SU-DHL-6 (cell line): ENCODE measurements at regions not wholly inside any gene's neighbourhood (a gene's known extent, or its start where the extent isn't known, plus 50 kb on each side); places are given as distances from the start of the nearest gene placed in this dataset.

Experiments used
- H2AFZ ChIP-seq: fragments of 200-600 bp; sonication (generic); 2 replicates; pipeline ENCODE4 v1.6.1; 2014; ENCODE audit warnings: low read depth, mild to moderate bottlenecking, moderate library complexity, mixed read lengths, antibody characterized with exemption, low read length; ENCODE audit not compliant: severe bottlenecking
- H3F3A ChIP-seq: fragments of 200-600 bp; shearing (Covaris generic); 2 replicates; pipeline ENCODE4 v1.6.0; 2016; ENCODE audit warnings: antibody characterized with exemption, mild to moderate bottlenecking; ENCODE audit not compliant: insufficient read depth
- H3K27ac ChIP-seq: fragments of 200-600 bp; sonication (generic); 2 replicates; pipeline ENCODE4 v1.5.1; 2016; ENCODE audit warnings: low read depth, mild to moderate bottlenecking, low read length, moderate library complexity, mixed read lengths
- H3K27me3 ChIP-seq: fragments of 200-600 bp; sonication (generic), shearing (Covaris generic); 2 replicates; pipeline ENCODE4 v1.6.0; 2014; ENCODE audit warnings: mild to moderate bottlenecking, low read length
- H3K36me3 ChIP-seq: fragments of 200-600 bp; sonication (generic); 2 replicates; pipeline ENCODE4 v1.6.1; 2014; ENCODE audit warnings: mild to moderate bottlenecking, low read length, mixed read lengths
- H3K4me2 ChIP-seq: fragments of 300-600, 200-600 bp; shearing (Covaris generic), sonication (generic); 2 replicates; pipeline ENCODE4 v1.6.0; 2014; ENCODE audit warnings: low read length, low read depth, mild to moderate bottlenecking; ENCODE audit not compliant: poor library complexity, severe bottlenecking
- H3K4me3 ChIP-seq: fragments of 200-600 bp; sonication (generic); 2 replicates; pipeline ENCODE4 v1.5.1; 2014; ENCODE audit warnings: antibody characterized with exemption, low read length, mild to moderate bottlenecking, mixed read lengths; ENCODE audit not compliant: insufficient read depth, poor library complexity, severe bottlenecking
- H3K79me2 ChIP-seq: fragments of 200-600 bp; sonication (generic); 2 replicates; pipeline ENCODE4 v1.6.1; 2014; ENCODE audit warnings: mild to moderate bottlenecking, low read length, moderate library complexity; ENCODE audit not compliant: insufficient read depth
- H3K9ac ChIP-seq: fragments of 200-600 bp; sonication (generic); 2 replicates; pipeline ENCODE4 v1.7.0; 2014; ENCODE audit warnings: mild to moderate bottlenecking, low read length
- H3K9me2 ChIP-seq: fragments of 200-600 bp; sonication (generic); replicated peaks from 2 replicates; pipeline ENCODE4 v1.6.1; 2014; ENCODE audit warnings: low read length; ENCODE audit not compliant: insufficient read depth
- H3K9me3 ChIP-seq: fragments of 200-600 bp; sonication (generic); 2 replicates; pipeline ENCODE4 v1.6.1; 2014; ENCODE audit warnings: low read length, mixed read lengths; ENCODE audit not compliant: insufficient read depth
- H4K20me1 ChIP-seq: fragments of 200-600 bp; sonication (generic); 2 replicates; pipeline ENCODE4 v1.6.1; 2014; ENCODE audit warnings: low read depth, mild to moderate bottlenecking, antibody characterized with exemption, low read length, moderate library complexity, mixed read lengths
- CTCF ChIP-seq: fragments of 200-600 bp; sonication (generic); IDR thresholded peaks from one replicate; pipeline ENCODE4 v1.5.1; 2017; ENCODE audit warnings: antibody characterized with exemption, mild to moderate bottlenecking, low read length, moderate library complexity; ENCODE audit not compliant: insufficient read depth, poor library complexity, severe bottlenecking
- EZH2phosphoT487 ChIP-seq: fragments of 200-600 bp; sonication (generic), shearing (Covaris generic); conservative IDR thresholded peaks from 2 replicates; pipeline ENCODE4 v1.6.1; 2018; ENCODE audit warnings: mild to moderate bottlenecking, antibody characterized with exemption, low read length, moderate library complexity, mixed read lengths

- Histone ChIP-seq H3F3A (no peaks in the 10 kb centered on the region), H3K4me2 (no peak overlapping the region), H3K9me2 (no peaks in the 10 kb centered on the region), H3K27me3 (no peaks in the 10 kb centered on the region), H3K79me2 (no peaks in the 10 kb centered on the region), H3K9ac (no peak overlapping the region), H3K27ac (no peak overlapping the region), H3K9me3 (no peaks in the 10 kb centered on the region), H4K20me1 (no peaks in the 10 kb centered on the region), H2AFZ (no peak overlapping the region), H3K36me3 (no peaks in the 10 kb centered on the region), H3K4me3 (no peak overlapping the region)
- TF ChIP-seq CTCF (no peak), EZH2phosphoT487 (no peak)
Measured at GRCh38 chr17:33514369-33514768, 221.3 kb upstream of the ASIC2 start.

GRCh38 chr17:33515974-33516373, 222.9 kb upstream of the ASIC2 start:
- Histone ChIP-seq H4K20me1 (no peaks in the 10 kb centered on the region), H3F3A (no peaks in the 10 kb centered on the region), H3K9me3 (no peaks in the 10 kb centered on the region), H2AFZ (no peak overlapping the region), H3K36me3 (no peaks in the 10 kb centered on the region), H3K9me2 (no peaks in the 10 kb centered on the region), H3K4me3 (no peak overlapping the region), H3K4me2 (no peak overlapping the region), H3K27ac (no peak overlapping the region), H3K9ac (no peak overlapping the region), H3K79me2 (no peaks in the 10 kb centered on the region), H3K27me3 (no peaks in the 10 kb centered on the region)
- TF ChIP-seq EZH2phosphoT487 (no peak), CTCF (no peak)

- H3F3A ChIP-seq = no peaks in the 10 kb centered on the region
- no peak overlapping the region for H3K27ac ChIP-seq
- no peaks in the 10 kb centered on the region for H4K20me1 ChIP-seq
- H3K79me2 ChIP-seq = no peaks in the 10 kb centered on the region
- no peak overlapping the region for H3K9ac ChIP-seq
- H3K4me2 ChIP-seq = no peak overlapping the region
- H2AFZ ChIP-seq = no peak overlapping the region
- no peak overlapping the region for H3K4me3 ChIP-seq
- TF ChIP-seq EZH2phosphoT487 (no peak), CTCF (no peak)
- no peaks in the 10 kb centered on the region for H3K36me3 ChIP-seq
- no peaks in the 10 kb centered on the region for H3K9me2 ChIP-seq
- H3K9me3 ChIP-seq = no peaks in the 10 kb centered on the region
- no peaks in the 10 kb centered on the region for H3K27me3 ChIP-seq
Measured at GRCh38 chr17:33516645-33517044, 223.6 kb upstream of the ASIC2 start.

- no peaks in the 10 kb centered on the region for H3F3A ChIP-seq
- H3K9me3 ChIP-seq = no peaks in the 10 kb centered on the region
- H3K27me3 ChIP-seq = no peaks in the 10 kb centered on the region
- H3K79me2 ChIP-seq = no peaks in the 10 kb centered on the region
- no peak overlapping the region for H3K4me2 ChIP-seq
- H2AFZ ChIP-seq = no peak overlapping the region
- TF ChIP-seq EZH2phosphoT487 = no peak
- no peak for TF ChIP-seq CTCF
- H3K9me2 ChIP-seq = no peaks in the 10 kb centered on the region
- H3K4me3 ChIP-seq = no peak overlapping the region
- H3K36me3 ChIP-seq = no peaks in the 10 kb centered on the region
- H4K20me1 ChIP-seq = no peaks in the 10 kb centered on the region
- H3K27ac ChIP-seq = no peak overlapping the region
- no peak overlapping the region for H3K9ac ChIP-seq
Measured at GRCh38 chr17:33517746-33518145, 224.7 kb upstream of the ASIC2 start.
